Skeletal muscle cell (primary cell): ENCODE measurements at regions not wholly inside any gene's neighbourhood (a gene's known extent, or its start where the extent isn't known, plus 50 kb on each side); places are given as distances from the start of the nearest gene placed in this dataset.

Experiments used
- DNase-seq: peaks from one replicate; pipeline ENCODE4 v3.0.0-alpha.2; 2010; ENCODE audit warnings: low read depth
- H3K4me3 ChIP-seq: 2 replicates; pipeline ENCODE4 v1.5.1; 2011; ENCODE audit warnings: low read depth, mild to moderate bottlenecking, control low read depth, low read length, moderate library complexity

DNA sequence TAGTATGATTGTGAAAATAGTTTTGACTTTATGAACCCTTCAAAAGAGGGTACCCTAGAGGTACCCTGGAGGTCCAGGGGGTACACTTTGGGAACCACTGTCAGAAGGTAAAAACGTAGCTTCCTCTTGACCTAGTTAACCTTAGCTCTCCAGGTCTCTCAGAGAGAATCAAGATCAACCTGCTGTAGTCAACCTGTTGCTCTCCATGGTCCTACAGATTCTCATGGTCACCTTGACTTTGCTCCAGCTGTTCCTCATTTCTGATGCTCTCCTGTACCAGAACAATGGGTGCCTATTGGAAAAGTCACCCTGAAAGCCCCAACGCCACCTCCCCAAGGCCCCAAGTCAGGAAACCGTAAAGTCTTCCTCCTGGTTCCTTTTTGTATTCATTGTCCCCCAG lies 294.4 kb upstream of the CDH4 start:
- H3K4me3 ChIP-seq, result no peak overlapping the region
- DNase-seq, result no peak

DNA sequence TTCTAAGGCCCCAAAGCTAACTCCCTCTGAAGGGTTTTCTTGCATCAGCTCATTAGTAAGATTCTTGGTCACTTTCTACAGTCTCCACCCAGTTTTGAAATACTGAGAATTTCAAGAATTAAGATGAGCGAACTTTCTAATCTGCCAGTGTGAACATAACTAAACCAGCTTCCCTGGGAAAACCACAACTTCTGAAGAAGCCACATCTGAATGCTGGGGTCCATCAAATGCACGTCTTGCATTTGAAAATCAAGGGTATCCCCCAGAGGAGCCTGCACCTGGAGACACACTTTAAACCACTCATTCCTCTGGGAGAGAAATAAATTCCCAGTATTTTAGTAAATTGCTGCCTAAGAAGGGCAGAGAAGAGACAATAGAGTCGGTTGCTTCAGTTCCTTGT lies 292.1 kb upstream of the CDH4 start:
- no peak overlapping the region for H3K4me3 ChIP-seq
- no peak for DNase-seq

DNA sequence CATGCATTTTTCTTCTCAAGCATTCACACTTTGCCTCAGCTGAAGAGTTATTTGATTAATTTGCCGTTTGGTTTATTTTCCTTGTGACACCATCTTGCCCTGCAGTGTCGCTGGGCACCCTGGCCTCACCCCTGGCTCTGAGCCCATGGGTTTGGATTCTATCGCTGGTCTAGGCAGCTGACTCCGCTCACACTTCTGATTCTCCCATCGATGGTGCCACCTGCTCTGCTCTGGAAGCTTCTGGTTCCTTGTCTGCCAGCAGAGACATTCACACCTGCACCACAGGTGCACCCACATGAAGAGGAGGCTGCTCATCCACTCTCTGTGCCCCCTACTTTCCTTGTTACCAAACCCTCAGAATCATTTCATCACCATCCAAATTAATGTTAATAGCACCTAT lies 291.6 kb upstream of the CDH4 start:
- no peak for DNase-seq
- no peak overlapping the region for H3K4me3 ChIP-seq

DNA sequence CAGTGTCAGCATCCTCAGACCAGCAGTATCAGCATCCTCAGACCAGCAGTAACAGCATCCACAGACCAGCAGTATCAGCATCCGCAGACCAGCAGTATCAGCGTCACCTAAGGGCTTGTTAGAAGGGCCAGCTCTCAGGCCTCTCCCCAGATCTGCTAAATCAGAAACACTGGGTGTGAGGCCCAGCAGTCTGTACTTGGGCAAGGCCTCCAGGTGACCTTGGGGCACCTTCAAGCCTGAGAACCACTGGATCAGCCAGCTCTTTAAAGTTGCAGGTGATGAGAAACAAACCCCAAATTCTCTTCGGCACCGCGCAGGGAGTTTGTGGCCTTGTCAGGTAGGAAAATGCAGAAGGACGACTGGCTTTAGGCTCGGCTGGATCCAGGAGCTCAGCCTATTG lies 290.5 kb upstream of the CDH4 start:
- DNase-seq, result no peak
- no peak overlapping the region for H3K4me3 ChIP-seq

DNA sequence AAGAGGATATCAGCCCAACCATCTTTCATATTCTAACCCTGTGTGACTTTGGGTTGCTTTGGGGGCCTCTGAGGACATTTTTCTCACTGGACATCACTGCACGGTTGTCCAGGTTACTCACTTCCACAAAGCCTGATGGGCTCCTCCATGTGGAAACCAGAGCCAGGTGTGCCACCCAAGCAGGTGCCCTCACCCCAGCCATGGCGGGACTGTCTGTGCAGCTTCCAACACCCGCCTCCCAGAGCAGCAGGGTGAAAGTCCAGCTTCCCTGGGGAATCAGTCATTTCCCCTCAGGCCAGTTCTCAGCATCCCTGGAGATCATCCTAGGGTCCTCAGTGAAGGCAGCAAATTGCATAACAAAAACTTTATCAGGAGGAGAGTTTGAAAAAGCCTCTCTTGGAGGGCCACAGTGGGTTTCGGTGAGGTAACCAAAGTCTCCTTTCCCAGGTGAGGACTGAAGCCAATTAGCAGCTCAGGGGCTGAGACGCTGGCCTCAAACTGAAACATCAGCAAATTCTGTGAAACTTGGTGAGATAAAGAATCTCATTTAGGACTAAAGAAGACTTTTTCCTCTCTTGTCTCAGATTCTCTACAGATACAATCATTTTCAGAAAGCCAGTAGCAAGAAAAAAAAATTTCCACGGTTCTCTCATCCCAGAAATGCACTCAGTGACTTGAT lies 289.6 kb upstream of the CDH4 start:
- no peak for DNase-seq
- no peak overlapping the region for H3K4me3 ChIP-seq

DNA sequence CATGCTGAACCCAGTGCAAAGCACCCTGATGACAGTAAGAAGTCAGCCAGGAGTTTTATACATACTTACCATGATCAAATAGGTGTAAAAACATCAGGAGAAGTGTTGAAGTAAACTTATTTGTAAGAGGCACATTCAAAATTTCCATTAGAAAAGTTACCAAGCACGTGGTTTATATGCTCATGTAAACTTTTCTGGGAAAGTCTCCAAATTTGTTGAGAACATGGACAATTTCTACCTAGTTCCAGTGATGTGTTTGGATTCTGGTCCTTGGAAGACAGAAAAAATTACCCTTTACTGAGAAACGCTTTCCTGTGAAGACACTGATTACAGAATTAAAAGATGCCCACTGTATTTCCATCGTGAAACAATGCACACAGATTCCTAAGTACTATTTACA lies 288.9 kb upstream of the CDH4 start:
- no peak for DNase-seq
- no peak overlapping the region for H3K4me3 ChIP-seq

DNA sequence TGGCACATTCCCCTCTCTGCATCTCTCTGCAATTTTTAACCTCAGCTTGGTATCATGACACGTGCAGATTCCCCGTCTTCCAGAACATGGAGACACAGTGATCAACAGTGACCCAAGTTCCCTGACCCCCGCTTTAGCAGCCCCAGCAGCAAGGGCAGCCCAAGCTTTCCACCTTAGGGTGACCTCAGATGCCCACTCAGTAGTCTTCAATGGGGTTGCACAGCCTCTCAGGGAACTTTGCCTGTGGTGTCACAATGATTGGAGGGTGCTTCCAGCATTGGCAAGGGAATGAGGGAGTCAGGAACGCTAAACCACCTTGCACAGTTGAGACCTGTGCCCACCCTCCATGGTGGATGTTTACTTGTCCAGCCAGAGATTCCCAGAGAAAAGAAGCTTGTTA lies 287.1 kb upstream of the CDH4 start:
- H3K4me3 ChIP-seq, result no peak overlapping the region
- DNase-seq, result no peak

DNA sequence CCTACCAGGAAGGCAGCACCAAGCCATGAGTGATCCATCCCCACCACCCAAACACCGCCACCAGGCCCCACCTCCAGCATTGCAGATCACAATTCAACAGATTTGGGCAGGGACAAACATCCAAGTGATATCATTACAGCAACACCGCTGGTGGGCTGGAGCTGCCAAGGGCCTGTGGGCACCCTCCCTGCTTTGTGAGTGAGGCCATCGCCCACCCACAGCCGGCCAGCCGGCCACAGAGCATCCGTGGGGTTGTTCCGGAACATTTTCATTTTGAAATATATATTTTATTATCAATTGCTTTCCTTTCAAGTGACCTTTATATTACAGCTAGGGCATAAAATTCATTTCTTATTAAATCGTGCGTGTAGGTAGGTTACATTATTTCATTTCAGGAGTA lies 286.0 kb upstream of the CDH4 start:
- H3K4me3 ChIP-seq, result no peak overlapping the region
- no peak for DNase-seq

DNA sequence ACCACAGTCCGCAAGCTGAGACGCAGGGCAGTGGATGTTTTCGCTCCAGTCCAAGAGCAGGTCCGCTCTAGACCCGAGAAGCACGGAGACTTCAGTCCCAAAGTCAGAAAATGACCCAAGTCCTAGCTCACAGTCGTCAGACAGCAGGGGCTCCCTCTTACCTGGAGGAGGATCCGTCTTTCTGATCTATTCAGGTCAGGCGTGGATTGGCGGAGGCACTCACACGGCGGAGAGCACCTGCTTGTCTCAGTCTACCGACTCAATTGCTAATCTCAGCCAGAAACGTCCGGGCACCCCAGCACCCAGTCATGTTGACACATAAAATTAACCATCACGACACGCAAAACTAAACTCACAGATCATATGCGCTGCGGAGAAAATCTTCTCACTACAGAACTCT lies 285.3 kb upstream of the CDH4 start:
- H3K4me3 ChIP-seq, result no peak overlapping the region
- no peak for DNase-seq

DNA sequence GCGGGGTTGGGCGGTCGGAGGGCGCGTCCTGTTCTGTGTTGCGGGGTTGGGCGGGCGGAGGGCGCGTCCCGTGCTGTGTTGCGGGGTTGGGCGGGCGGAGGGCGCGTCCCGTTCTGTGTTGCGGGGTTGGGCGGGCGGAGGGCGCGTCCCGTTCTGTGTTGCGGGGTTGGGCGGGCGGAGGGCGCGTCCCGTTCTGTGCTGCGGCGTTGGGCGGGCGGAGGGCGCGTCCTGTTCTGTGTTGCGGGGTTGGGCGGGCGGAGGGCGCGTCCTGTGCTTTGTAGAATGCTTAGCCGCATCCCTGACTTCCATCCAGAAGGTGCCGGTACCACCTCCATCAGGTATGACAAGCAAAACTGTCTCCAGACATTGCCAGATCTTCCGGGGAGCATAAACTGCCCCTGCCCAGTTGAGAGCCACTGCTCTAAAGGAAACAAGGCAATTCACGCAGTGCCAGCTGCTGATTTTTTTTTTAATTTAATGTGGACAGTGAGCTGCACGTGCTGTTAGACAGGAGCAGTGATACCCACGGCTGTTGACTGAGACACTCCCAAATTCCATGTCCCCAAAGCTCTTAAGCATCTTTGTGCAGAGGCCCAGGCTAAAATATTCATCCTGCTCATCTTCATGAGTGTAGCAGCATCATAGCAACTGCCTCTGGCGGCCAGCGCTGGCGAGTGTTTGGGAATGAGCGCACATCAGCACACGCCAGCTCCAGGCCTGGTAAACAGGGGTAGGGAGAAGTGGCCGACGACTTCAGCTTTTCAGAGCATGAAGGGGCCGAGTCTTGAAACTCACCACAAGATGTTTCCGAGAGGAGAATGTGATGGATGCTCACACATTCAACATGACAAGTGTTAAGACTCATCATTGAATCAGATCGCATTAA lies 284.4 kb upstream of the CDH4 start:
- no peak for DNase-seq
- H3K4me3 ChIP-seq, result no peak overlapping the region

DNA sequence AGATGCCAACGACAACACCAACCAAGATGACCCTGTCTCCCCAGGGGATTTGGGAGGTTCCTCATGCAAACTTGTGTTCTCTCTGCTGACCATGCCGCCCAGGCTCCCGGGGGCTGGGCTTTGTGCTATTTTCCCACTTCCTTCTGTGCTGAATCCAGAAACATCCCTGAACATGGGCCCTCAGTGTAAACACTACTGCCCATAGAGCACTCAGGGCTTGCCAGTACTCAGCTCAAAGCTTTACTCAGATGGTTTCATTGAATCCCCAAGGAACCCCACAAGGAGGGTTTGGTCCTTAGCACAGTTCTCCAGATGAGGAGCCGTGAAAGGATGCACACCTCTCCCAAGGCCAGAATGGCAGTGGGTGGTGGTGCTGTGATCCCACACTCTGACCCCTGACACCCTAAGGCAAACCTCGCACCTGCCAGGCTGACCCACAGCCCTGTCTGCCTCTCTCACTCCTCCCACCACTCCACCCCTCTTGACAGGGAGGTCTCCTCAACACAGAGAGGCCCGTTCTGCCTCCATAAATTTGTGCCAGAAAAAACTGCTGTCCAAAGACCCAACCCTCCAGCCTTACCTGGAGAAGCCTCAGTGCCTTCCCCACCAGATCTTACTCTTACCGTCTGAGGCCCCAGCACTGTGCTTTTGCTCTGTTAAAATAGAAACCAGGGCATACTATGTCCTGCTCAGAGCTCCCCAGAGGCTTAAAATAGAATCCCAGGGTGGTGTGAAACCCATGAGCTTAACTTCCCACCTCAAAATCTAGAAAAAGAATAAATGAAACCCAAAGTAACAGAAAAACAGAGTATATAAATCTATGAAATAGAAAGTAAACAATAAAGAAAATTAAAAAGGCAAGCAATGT lies 283.0 kb upstream of the CDH4 start:
- no peak overlapping the region for H3K4me3 ChIP-seq
- no peak for DNase-seq

DNA sequence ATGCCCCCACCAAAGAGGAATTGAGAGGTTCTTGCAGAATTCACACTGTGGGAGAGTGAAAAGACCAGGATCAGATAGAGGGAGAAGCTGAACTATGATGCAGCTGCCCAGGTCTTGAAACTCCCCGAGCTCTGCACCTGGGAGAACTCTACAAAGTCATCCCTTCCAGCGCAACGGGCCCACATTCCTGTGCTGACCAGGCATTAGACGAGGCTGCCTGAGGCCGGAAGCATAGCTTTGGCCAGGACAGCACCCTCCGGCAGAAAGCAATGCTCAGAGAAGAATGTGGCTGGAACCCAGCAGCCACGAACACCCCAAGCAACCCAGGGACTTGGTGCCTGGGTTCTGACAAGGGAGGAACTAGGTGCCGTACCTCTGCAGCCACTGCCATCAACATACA lies 281.5 kb upstream of the CDH4 start:
- DNase-seq, result no peak
- no peak overlapping the region for H3K4me3 ChIP-seq

DNA sequence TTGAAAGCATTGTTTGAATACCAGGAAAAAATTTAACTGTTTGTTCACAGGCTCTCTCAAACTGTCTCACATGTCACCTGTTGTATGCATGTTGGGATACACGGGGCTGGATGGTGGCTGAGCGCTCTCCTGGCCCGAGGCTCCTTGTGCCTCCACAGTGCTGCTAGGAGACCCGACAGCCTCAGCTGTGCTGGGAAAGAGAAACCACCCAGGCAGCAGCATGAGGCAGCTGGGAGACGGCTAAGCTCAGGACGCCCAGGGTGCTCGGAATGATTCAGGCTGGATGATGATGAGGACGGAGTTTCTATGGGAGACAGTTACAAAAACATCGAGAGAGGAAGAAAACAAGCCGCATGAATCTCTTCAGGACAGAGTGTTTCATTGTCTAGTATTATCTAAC lies 278.0 kb upstream of the CDH4 start:
- no peak for DNase-seq
- H3K4me3 ChIP-seq, result no peak overlapping the region

DNA sequence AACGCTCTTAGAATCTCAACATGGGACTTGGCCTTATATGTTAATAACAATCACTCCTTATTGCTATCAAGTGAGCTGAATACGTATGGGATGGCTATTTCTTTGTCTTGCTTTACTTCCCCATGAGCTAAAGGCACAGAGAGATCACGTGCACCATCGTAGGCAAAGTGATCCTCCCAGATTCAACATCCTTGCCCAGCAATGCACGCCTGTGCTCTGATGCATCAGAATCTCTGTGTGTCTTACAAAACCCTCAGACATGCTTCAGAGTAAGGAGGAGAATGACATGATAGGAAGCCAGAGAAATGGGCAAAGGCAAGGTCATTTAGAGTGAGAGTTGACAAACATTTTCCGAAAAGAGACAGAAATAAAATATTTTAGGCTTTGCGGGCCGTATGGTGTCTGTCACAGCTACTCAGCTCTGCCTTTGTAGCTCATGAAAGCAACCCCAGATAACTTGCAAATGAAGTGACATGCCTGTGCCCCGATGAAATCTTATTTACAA lies 277.6 kb upstream of the CDH4 start:
- no peak for DNase-seq
- H3K4me3 ChIP-seq, result no peak overlapping the region

DNA sequence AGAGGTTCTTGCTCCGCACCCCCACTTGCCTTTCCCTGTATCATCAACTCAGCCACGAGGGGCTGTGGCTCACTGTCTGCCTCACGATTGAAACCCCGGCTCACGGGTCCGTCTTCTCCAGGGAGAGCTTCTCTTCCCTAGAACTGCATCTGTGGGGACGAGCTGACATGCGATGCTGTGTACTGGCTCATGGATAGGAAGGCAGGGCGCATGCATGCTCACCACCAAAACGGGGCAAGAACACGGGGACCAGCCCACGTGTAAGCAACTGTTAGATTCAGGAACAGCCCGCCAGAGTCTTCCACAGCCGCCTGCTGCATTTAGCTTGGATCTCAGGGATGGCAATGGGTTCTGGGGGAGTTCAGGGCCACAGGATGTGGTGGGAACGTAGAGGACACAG lies 275.9 kb upstream of the CDH4 start:
- no peak overlapping the region for H3K4me3 ChIP-seq
- DNase-seq, result no peak

DNA sequence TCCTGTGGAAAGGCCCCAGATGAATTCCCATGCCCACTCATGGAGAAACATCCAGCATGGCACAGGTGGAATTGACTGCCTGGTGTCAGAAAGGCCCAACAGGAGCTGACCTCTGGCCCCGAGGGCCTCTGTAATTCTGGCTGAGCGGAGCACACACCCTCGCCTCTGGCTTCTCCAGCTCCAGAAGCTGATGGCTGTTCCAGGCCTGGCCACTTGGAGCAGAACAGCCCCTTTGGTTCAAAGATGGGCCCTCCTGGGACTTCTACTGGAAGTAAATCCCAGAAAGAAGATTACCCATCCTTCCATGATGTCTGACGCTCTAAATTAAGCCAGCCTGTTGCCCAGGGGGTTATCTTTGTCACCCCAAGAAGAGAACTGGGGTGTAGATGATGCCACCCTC lies 275.1 kb upstream of the CDH4 start:
- no peak overlapping the region for H3K4me3 ChIP-seq
- DNase-seq, result no peak

DNA sequence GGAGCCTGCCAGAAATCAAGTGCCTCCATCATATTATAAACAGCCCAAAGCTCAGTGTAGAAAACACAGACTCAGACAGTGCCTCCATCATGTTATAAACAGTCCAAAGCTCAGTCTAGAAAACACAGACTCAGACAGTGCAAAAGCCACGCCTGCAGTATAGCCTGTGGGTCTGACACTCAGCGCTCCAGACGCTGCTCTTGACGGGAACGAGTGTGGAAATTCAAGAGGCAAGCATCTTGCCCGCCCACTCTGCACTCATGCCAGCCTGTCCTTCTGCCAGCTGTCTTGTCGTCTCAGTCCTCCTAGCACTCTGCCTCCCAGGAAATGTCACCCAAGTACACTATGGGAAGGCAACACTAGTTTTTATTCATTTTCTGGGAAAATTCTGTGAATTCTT lies 274.2 kb upstream of the CDH4 start:
- DNase-seq, result no peak
- H3K4me3 ChIP-seq, result no peak overlapping the region

DNA sequence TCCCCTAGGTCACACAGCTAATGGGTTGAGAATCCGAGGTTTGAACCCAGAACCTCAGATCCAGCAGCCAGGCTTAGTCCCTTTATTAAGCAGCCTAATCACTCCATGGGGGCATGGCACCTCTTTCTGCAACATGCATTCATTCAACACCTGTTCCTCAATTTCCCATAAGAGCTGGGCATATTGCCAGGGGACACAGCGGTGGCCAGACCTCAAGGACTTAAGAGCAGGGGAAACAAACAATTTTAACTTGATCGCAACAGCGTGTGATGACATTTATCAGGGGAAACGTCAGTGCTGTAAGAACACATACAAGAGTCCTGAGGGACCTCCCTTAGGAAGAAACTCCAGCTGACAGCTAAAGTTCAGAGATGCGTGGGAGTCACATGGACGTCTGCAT lies 267.4 kb upstream of the CDH4 start:
- no peak overlapping the region for H3K4me3 ChIP-seq
- DNase-seq, result no peak

DNA sequence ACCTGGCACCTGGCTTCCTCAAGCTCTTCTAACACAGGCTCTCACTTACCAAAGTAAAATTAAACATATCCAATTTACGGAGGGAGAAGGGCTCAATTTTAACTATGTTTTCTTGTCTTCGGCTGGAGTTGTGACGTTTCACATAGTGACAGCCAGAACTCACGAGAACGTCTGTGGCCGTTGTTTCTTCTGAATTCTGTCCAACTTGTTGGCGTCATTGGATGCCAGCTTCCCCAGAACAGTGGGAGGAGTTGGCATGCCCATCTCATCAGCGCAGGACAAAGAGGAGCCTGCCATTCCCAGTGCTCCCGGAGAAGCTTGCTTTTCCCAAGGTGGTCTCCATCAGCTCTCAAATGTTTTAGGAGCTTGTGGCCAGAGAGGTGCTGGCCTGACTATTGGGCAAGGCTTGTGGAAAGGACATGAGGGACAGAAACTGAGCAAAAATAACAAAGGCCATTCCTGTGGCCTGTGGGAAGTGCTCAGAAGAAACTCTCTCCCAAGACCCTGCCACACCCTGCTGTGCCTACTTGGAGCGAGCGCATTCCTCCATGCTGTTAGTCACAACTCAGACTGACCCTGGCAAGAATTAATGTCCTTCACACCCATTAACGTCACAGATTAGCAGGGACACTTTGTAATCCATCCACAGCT lies 265.4 kb upstream of the CDH4 start:
- H3K4me3 ChIP-seq, result no peak overlapping the region
- no peak for DNase-seq

DNA sequence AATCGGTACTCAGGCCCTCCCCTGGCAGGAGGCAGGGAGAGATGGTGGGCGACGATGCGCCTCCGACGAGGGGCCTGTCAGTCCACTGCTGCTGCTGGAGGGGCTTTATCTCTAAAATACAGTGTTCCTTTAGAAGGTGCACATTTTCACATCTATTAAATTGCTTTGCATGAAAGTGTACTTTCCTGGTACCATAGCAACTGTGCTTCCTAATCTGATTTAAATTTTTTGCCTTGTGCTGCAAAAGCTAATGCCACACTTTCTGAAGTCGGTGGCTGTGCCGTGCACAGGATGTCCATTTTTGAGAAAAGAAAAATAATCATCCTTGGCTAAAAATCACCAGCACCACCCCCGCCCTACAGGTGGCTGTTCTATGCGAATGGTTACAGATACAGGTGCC lies 262.0 kb upstream of the CDH4 start:
- no peak for DNase-seq
- H3K4me3 ChIP-seq, result no peak overlapping the region
